ENCODE measurements at regions not wholly inside any gene's neighbourhood (a gene's known extent, or its start where the extent isn't known, plus 50 kb on each side); places are given as distances from the start of the nearest gene placed in this dataset.

DNA sequence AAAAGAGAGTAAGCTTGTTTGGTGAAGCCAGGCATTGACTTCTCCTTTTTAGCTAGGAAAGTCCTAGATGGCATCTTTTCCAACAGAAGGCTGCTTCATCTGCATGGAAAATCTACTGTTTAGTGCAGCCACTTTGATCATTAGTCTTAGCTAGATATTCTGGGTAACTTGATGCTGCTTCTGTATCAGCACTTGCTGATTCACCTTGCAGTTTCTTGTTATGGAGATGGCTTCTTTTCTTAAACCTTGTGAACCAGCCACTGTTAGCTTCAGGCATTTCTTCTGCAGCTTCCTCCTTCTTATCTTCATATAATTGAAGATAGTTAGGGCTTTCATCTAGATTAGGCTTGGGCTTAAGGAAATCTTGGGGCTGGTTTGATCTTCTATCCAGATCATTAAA is 639.7 kb downstream of the TDRD15 start:
- TF ChIP-seq, protein P1, sequence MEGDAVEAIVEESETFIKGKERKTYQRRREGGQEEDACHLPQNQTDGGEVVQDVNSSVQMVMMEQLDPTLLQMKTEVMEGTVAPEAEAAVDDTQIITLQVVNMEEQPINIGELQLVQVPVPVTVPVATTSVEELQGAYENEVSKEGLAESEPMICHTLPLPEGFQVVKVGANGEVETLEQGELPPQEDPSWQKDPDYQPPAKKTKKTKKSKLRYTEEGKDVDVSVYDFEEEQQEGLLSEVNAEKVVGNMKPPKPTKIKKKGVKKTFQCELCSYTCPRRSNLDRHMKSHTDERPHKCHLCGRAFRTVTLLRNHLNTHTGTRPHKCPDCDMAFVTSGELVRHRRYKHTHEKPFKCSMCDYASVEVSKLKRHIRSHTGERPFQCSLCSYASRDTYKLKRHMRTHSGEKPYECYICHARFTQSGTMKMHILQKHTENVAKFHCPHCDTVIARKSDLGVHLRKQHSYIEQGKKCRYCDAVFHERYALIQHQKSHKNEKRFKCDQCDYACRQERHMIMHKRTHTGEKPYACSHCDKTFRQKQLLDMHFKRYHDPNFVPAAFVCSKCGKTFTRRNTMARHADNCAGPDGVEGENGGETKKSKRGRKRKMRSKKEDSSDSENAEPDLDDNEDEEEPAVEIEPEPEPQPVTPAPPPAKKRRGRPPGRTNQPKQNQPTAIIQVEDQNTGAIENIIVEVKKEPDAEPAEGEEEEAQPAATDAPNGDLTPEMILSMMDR (conservative IDR thresholded peaks at IDR 0.05; ENCODE audit: low read length) = no peak
- no peak overlapping the region for H3K4me3 ChIP-seq (ENCODE audit: low read length)
- DNase-seq (ENCODE audit: low read depth) = no peak

DNA sequence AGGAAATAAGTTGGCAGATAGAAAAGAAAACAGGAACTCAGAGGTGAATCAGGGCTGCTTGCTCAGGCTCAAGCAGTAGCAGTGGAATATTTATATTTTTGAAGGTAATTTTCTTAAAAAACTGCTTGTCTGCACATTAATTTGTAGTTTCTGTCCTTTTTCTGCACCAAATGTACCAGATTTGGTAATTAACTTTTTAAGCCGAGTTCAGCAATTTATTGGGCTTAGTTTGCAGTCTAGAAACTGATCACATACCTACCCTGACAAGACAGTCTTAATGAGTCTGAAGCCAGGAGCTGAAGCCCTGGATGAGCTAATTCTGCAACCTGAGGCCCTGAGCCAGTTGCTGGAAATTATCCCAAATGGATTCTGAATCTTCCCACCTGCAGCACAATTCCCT is 647.0 kb downstream of the TDRD15 start:
- DNase-seq (ENCODE audit: low read depth) = no peak
- H3K4me3 ChIP-seq (ENCODE audit: low read length) = no peak overlapping the region
- TF ChIP-seq, protein P1 (conservative IDR thresholded peaks at IDR 0.05; ENCODE audit: low read length) = no peak

GRCh38 chr2:21772624-21773023 is 648.9 kb downstream of the TDRD15 start:
- DNase-seq (ENCODE audit: low read depth) = no peak
- no peak overlapping the region for H3K4me3 ChIP-seq (ENCODE audit: low read length)
- TF ChIP-seq, protein P1 (conservative IDR thresholded peaks at IDR 0.05; ENCODE audit: low read length) = no peak

DNA sequence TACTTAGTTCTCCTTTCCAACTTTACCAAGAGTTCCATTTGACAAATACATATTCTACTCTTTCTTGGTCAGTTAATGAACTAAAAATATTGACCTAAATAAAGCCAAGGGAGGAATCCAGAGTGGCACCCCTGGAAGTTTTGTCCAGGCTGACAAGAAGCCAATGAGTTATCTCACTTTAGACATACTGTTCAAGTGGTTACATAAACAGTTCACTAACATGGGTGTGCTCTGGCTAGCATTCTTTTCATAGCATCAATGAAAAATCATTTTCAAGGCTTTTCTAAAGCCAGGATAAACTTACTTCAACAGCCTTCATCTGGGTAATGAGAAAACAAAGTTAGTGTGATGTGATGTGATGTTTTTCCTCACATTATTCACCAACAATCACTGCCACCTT is 649.4 kb downstream of the TDRD15 start:
- no peak for DNase-seq (ENCODE audit: low read depth)
- TF ChIP-seq, protein P1 (conservative IDR thresholded peaks at IDR 0.05; ENCODE audit: low read length) = no peak
- no peak overlapping the region for H3K4me3 ChIP-seq (ENCODE audit: low read length)

DNA sequence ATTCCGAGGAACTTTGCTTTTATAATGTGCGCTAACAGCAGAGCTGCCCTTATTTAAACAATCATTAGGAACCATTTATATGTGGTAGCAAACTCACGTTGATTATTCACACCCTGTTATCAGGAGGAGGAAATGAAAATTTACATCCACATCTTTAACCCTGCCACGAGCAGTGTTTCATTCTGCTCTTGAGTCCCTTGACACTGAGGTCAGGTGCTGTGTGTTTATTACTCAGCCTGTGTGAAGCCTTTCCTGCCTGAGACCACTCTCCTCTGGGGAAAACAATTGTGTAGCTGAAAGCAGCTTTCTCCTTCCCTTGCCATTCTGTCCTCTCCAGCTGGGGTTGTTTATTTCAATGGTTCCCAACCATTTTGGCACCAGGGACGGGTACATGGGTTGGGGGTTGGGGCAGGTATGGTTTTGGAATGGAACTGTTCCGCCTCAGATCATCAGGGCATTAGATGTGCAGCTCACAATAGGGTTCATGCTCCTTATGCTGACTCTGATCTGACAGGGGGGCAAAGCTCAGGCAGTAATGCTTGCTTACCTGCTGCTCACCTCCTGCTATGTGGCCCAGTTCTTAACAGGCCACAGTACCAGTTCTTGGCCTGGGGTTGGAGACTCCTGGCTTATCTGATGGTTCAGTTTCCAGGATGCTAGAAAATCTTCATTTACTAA is 651.1 kb downstream of the TDRD15 start:
- no peak for DNase-seq (ENCODE audit: low read depth)
- no peak overlapping the region for H3K4me3 ChIP-seq (ENCODE audit: low read length)
- TF ChIP-seq, protein P1 (conservative IDR thresholded peaks at IDR 0.05; ENCODE audit: low read length) = no peak

DNA sequence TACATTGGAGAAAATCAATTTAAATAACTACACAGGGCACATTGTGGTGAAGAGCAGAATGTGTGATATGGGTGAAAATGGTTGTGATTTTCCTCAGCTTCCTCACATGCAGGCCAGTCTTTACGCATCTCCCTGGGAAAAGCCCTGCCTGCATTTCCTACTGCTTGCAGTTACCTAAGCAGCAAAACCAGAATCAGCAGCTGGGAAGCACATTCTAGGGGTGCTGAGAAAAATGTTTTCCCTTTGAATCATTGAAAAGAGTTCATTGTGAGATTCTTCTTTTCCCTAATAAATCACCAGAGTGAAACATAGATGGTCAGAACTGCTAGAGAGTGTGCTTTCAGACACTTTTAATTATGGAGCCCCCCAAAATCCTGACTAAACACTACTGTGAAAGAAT is 656.0 kb downstream of the TDRD15 start:
- no peak overlapping the region for H3K4me3 ChIP-seq (ENCODE audit: low read length)
- DNase-seq (ENCODE audit: low read depth) = no peak
- TF ChIP-seq, protein P1 (conservative IDR thresholded peaks at IDR 0.05; ENCODE audit: low read length) = no peak

GRCh38 chr2:21781962-21782361 is 658.2 kb downstream of the TDRD15 start:
- H3K4me3 ChIP-seq (ENCODE audit: low read length) = no peak overlapping the region
- no peak for DNase-seq (ENCODE audit: low read depth)
- TF ChIP-seq, protein P1 (conservative IDR thresholded peaks at IDR 0.05; ENCODE audit: low read length) = no peak

Data from AG10803 (cell line).